ENCODE measurements at regions not wholly inside any gene's neighbourhood (a gene's known extent, or its start where the extent isn't known, plus 50 kb on each side); places are given as distances from the start of the nearest gene placed in this dataset.

DNA sequence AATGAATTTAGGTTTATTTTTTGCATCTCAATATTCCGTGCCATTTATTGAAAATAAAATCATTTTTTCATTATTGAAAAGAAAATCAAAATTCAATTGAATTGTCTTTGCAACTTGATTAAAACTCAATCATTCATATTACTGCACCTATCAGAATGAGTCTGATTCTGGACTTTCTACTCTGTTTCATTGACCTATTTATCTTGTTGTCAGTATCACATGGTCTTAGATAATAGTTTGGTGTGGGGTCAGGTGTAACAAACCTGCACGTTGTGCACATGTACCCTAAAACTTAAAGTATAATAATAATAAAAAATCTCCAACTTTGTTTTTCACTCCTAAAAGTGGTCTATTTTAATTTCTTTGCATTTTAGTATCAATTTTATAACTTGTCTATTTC is 422.9 kb downstream of the RAD51AP2 start:
- TF ChIP-seq, protein P1, sequence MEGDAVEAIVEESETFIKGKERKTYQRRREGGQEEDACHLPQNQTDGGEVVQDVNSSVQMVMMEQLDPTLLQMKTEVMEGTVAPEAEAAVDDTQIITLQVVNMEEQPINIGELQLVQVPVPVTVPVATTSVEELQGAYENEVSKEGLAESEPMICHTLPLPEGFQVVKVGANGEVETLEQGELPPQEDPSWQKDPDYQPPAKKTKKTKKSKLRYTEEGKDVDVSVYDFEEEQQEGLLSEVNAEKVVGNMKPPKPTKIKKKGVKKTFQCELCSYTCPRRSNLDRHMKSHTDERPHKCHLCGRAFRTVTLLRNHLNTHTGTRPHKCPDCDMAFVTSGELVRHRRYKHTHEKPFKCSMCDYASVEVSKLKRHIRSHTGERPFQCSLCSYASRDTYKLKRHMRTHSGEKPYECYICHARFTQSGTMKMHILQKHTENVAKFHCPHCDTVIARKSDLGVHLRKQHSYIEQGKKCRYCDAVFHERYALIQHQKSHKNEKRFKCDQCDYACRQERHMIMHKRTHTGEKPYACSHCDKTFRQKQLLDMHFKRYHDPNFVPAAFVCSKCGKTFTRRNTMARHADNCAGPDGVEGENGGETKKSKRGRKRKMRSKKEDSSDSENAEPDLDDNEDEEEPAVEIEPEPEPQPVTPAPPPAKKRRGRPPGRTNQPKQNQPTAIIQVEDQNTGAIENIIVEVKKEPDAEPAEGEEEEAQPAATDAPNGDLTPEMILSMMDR (conservative IDR thresholded peaks at IDR 0.05) = no peak
- H2BK15ac ChIP-seq (ENCODE audit: low read depth, low read length) = no peak overlapping the region
- H3K27me3 ChIP-seq (ENCODE audit: insufficient read depth, low read length) = no peaks in the 10 kb centered on the region
- H4K8ac ChIP-seq (replicated peaks; ENCODE audit: insufficient read length, low read depth, low read length) = no peak overlapping the region
- no CpG with 5 or more reads among the region's 2 CpGs for WGBS (ENCODE audit: extremely low coverage, insufficient read length, low lambda C conversion rate)
- no peaks in the 10 kb centered on the region for H3K23me2 ChIP-seq (ENCODE audit: insufficient read length, low read depth, low read length, poor library complexity, severe bottlenecking)
- no peak overlapping the region for H2AFZ ChIP-seq (ENCODE audit: low read length)
- no peak overlapping the region for H2BK12ac ChIP-seq (ENCODE audit: insufficient read length, low read depth, low read length)
- no peak overlapping the region for H4K5ac ChIP-seq (ENCODE audit: insufficient read length, low read depth, low read length)
- no peaks in the 10 kb centered on the region for H3K79me2 ChIP-seq (ENCODE audit: insufficient read depth, low read length)
- no peaks in the 10 kb centered on the region for H3K4me1 ChIP-seq (ENCODE audit: insufficient read depth, low read length)
- no peak overlapping the region for H3T11ph ChIP-seq (ENCODE audit: low read length)
- no peak overlapping the region for H3K9ac ChIP-seq (ENCODE audit: extremely low read depth, insufficient read length, low read length)
- H3K79me1 ChIP-seq (ENCODE audit: insufficient read depth, low read depth, low read length, poor library complexity, severe bottlenecking) = no peaks in the 10 kb centered on the region
- H4K91ac ChIP-seq (ENCODE audit: insufficient read length, low read depth, low read length) = no peak overlapping the region
- DNase-seq = no peak
- no peaks in the 10 kb centered on the region for H3K27me3 Mint-ChIP-seq (ENCODE audit: low read depth)
- H3K4me2 ChIP-seq (ENCODE audit: insufficient read depth, insufficient read length, low read length) = no peak overlapping the region
- no peak overlapping the region for H2BK120ac ChIP-seq (ENCODE audit: low read depth, low read length, poor library complexity, severe bottlenecking)
- no peak overlapping the region for H3K4ac ChIP-seq (ENCODE audit: low read depth, low read length)
- H2BK20ac ChIP-seq (ENCODE audit: low read depth, low read length, poor library complexity, severe bottlenecking) = no peak overlapping the region
- no peaks in the 10 kb centered on the region for H3K36me3 Mint-ChIP-seq (ENCODE audit: insufficient read depth in 1 of 3, low read depth in 3 of 3)
- no peaks in the 10 kb centered on the region for H4K20me1 ChIP-seq (ENCODE audit: control insufficient read depth, insufficient read depth, insufficient read length)
- H3K18ac ChIP-seq (ENCODE audit: insufficient read length, low read depth, low read length) = no peak overlapping the region
- no peaks in the 10 kb centered on the region for H3K4me1 Mint-ChIP-seq
- no peak overlapping the region for H3K27ac ChIP-seq (ENCODE audit: insufficient read length, low read depth, low read length)
- H3K9me3 Mint-ChIP-seq = no peaks in the 10 kb centered on the region
- no peak overlapping the region for H3K23ac ChIP-seq (ENCODE audit: insufficient read length, low read depth, low read length)
- no peaks in the 10 kb centered on the region for H3K9me3 ChIP-seq (ENCODE audit: control insufficient read depth, low read depth, low read length)
- no peak overlapping the region for H2BK5ac ChIP-seq (ENCODE audit: insufficient read length, low read length)
- H3K56ac ChIP-seq (ENCODE audit: insufficient read length, low read depth, low read length) = no peak overlapping the region
- no peak overlapping the region for H3K4me3 Mint-ChIP-seq
- no peak overlapping the region for H3K27ac Mint-ChIP-seq
- H3K14ac ChIP-seq (ENCODE audit: insufficient read depth, low read length) = no peak overlapping the region
- H2AK5ac ChIP-seq (ENCODE audit: insufficient read length, low read length) = no peak overlapping the region

All from H9 (cell line).